ENCODE measurements at regions not wholly inside any gene's neighbourhood (a gene's known extent, or its start where the extent isn't known, plus 50 kb on each side); places are given as distances from the start of the nearest gene placed in this dataset.

DNA sequence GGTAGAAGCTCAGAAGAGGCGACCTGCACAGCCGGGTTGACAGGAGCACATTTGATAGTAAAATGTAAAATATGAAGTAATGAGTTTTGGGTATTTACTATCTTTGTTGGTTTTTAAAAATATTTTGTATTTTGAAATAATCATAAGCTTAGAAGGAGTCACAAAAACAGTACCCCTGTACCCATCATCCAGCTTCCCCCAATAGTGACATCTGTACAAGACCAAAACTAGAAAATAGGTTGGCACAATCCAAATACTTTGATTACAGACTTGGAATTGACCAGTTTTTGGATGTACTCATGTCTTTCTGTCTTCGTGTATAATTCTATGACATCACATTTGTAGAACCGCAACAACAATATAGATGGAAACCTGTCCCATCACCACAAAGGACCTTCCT is 413.1 kb upstream of the PODXL start:
- intact Hi-C loops (cut with DNase I): no loop called here

GRCh38 chr7:131967216-131967730 is 410.8 kb upstream of the PODXL start:
- intact Hi-C loops (cut with DNase I): no loop called here
- DNase-seq: no peak

More for the DNA sequence above, 413.1 kb upstream of the PODXL start:
- no peak for DNase-seq

- intact Hi-C loops (cut with DNase I): no loop called here
- no peak for DNase-seq
Observed at GRCh38 chr7:131964203-131964602, 407.8 kb upstream of the PODXL start.

GRCh38 chr7:131961054-131961680 is 404.7 kb upstream of the PODXL start:
- DNase-seq: peak in 1 of 10 donors; percentile 68
- intact Hi-C loops (cut with DNase I): no loop called here

DNA sequence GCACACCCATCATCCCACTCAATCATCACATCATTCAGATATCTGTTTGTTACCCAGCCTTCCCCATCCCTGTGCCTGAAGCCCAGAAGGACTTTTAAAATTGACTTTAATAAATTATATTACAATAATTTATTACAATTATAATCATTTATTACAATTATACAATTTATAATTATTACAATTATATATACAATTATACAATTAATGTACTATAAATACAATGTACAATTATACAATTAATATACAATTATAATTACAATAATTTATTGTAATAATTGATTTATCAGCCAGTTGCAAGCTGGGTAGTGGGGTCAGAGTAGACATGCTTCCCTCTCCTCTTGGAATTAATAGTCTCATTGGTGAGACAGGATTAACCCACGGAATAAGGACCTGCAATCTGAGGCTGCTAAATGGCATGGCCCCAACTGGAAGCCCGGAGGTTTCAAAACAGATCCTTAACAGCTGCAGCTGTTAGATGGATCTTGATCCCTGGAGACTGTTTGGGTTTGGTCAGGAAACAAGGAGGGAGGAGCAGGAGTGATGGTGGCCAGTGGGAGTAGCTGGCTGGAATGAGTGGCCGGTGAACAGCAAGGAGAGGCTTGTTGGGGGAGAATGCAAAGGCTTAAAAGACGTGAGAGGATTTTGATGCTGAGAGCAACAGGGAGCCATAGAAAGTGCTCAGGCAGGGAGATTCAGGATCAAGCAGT is 402.8 kb upstream of the PODXL start:
- intact Hi-C loops (cut with DNase I): no loop called here
- DNase-seq: no peak

GRCh38 chr7:131957338-131958020 is 401.1 kb upstream of the PODXL start:
- intact Hi-C loops (cut with DNase I): no loop called here
- DNase-seq: peak in 4 of 10 donors; percentile 55 to 88 (median 80)

DNA sequence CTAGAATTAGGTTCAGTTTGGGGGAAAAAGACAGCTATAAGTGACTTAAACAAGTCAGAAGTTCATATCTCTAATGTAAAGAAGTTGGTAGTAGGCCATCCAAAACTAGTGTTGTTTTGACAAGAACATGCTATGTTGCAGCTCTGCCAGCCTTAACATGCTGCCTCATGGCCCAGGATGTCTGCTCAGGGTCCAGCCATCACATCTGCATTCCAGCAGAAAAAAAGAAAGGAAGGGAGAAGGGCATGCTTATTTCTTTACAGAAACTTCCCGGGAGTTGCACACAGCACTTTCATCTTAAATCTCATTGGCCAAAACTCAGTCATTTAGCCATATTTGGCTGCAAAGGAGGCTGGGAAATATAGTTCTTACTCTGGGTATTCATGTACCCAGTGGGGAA is 400.4 kb upstream of the PODXL start:
- no peak for DNase-seq
- intact Hi-C loops (cut with DNase I): no loop called here

GRCh38 chr7:131955679-131956078 is 399.3 kb upstream of the PODXL start:
- no peak for DNase-seq
- intact Hi-C loops (cut with DNase I): no loop called here

- intact Hi-C loops (cut with DNase I): no loop called here
- no peak for DNase-seq
Observed at GRCh38 chr7:131953184-131953583, 396.8 kb upstream of the PODXL start.

DNA sequence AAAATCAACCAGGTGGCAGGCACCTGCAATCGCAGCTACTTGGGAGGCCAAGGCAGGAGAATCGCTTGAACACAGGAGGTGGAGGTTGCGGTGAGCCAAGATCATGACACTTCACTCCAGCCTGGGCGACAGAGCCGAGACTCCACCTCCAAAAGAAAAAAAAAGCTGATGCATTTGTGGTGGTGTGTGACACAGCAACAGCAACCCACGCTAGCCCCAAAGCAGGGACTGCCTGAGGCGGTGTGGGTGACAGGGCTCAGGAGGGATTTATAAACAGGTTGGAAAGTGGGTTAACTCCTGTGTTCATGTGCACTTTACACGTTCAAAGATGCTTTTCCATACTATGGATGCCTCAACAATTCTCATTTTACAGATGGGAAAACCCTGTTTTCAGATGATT is 395.9 kb upstream of the PODXL start:
- DNase-seq: peak in 2 of 10 donors; percentile 77 to 91
- intact Hi-C loops (cut with DNase I): no loop called here

DNA sequence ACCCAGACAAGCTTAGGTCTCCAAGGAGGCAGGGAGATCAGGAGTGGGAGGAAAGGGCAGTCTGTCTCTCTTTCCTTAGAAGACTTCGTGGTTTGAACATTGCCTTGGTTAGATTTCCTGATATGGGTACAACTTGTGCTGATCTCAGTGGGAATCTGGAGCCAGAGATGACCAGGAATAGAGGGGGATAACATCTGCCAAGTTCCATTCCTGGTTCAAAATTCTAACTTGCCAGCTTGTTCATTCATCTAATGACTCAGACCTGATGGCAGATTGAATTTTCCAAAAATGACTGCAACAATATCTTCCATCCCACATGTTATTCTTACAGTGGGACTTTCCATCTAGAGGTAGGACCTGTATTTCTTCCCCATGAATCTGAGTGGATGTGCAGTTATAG is 394.3 kb upstream of the PODXL start:
- intact Hi-C loops (cut with DNase I): no loop called here
- no peak for DNase-seq

- peak in 1 of 10 donors; percentile 62 for DNase-seq
- intact Hi-C loops (cut with DNase I): loop anchor here (10.0 kb wide), 1 partner anchor 205 kb away; no protein-coding TSS in a partner anchor
Observed at GRCh38 chr7:131949659-131950058, 393.2 kb upstream of the PODXL start.

DNA sequence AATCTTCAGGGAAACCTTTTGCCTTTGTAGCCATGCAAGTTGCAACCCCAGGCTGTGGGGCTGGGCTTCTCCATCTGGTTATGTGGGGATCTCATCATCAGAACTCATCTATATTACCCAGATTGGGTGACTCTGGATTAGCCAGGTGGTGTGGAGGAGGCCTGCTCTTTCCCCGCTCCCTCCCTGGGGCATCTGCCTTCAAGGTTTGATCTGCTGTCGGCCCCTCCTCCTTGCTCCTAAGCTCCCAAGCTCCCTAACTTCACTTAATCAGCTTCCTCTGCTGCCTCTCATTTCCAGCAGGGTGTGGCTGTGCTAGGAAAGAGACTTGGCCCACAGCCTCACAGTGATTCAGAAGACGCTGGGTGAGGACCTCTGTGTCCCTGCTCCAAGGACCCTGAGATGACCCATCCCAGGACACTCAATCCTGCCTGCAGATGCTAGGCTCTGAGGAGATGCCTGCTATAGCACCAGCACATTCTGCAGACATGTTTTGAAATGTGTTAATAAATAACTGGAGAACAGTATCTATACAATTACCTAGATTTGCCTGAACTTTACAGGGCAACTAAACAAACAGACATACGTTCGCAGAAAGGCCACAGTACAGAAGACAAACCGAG is 392.1 kb upstream of the PODXL start:
- intact Hi-C loops (cut with DNase I): loop anchor here (10.0 kb wide), 1 partner anchor 206 kb away; no protein-coding TSS in a partner anchor
- DNase-seq: peak in 1 of 10 donors; percentile 56

GRCh38 chr7:131947661-131948060 is 391.2 kb upstream of the PODXL start:
- DNase-seq: peak in 1 of 10 donors; percentile 27
- intact Hi-C loops (cut with DNase I): loop anchor here (10.0 kb wide), 1 partner anchor 207 kb away; no protein-coding TSS in a partner anchor

GRCh38 chr7:131945957-131946544 is 389.6 kb upstream of the PODXL start:
- intact Hi-C loops (cut with DNase I): loop anchor here (1.0 to 10.0 kb wide), 2 partner anchors 209 to 306 kb away; no protein-coding TSS in a partner anchor

DNA sequence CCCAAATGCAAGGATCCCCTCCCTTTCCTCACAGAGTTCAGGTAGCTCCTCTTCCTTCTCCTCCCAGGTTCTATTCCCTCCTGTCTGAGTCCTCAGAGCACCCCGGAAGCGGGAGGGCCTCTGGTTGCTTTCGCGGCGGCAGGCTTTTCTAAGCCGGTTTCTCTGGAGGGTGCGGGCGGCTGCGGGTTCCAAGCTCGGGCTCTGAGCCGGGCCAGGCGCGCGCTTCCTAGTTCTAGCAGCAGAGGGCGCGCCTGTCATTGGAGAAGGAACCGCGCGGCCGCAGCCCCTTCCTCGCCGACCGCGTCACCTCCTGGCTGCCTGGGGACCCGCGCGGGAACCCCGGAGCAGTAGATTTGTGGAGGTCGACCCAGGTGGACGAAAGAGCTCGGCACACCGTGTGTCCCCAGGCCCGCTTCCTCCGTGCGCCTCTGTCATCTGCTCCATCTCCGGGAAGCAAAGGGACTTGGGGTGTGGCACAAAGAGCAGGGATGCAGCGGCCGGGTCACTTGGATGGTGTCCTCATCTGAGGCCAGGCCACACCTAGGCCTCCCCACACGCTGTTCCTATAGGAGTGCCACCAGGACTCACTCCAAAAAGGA is 389.0 kb upstream of the PODXL start:
- peak; percentile 46 to 96 (median 70) for DNase-seq
- intact Hi-C loops (cut with DNase I): loop anchor here (1.0 to 10.0 kb wide), 2 partner anchors 209 to 307 kb away; no protein-coding TSS in a partner anchor

More at GRCh38 chr7:131945957-131946544, 389.6 kb upstream of the PODXL start:
- DNase-seq: peak in 1 of 10 donors; percentile 70

DNA sequence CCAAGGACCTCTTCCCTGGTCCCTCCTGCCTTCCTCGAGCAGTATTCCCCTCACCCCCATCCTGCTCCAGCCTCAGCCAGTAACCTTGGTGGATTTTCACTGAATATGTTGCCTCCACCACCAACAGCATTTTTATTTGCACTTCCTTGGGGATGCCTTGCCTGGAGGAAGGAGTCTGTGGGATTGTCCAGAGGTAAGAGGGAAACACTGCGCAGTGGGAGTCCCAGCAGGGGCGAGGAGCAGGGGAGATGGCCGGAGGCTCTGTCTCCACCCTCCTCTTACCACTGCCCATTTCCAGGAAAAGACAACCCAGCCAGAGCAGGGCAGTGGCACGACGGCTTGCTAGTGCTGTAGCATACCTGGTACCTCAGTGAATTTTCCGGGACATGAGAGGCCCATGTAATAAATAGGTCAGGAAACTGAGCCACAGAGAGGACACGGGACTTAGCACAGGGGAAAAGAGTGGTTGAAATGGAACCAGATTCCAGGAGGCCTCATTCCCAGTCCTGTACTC is 388.2 kb upstream of the PODXL start:
- intact Hi-C loops (cut with DNase I): loop anchor here (1.0 to 10.0 kb wide), 2 partner anchors 210 to 308 kb away; no protein-coding TSS in a partner anchor
- peak in 1 of 10 donors; percentile 72 for DNase-seq

DNA sequence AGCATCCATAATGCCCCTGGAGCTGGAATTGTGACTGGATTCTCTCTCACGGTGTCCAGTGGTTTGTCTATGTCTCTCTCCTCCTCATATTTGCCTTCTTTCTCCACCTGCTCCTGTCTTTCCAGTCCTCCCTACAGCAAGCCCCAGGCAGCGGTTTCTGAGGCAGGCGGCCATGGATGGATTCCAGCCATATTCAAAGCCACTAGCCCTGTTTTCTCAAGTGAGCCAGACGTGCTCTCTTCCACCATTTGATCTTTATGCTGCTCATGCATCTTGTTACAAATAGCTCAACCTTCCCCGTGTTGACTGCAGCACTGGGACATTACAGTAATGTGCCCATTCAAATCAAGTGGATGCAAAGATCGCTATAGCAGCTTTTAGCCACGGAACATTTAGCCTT is 387.2 kb upstream of the PODXL start:
- peak in 1 of 10 donors; percentile 15 for DNase-seq
- intact Hi-C loops (cut with DNase I): loop anchor here (10.0 kb wide), 1 partner anchor 211 kb away; no protein-coding TSS in a partner anchor

- DNase-seq: peak in 1 of 10 donors; percentile 32
- intact Hi-C loops (cut with DNase I): loop anchor here (10.0 kb wide), 1 partner anchor 212 kb away; no protein-coding TSS in a partner anchor
Observed at GRCh38 chr7:131943211-131943610, 386.8 kb upstream of the PODXL start.

All from posterior cingulate gyrus (tissue), 11 donors.